ENCODE measurements at regions not wholly inside any gene's neighbourhood (a gene's known extent, or its start where the extent isn't known, plus 50 kb on each side); places are given as distances from the start of the nearest gene placed in this dataset.

GRCh38 chr6:74259981-74260380 is 564.0 kb downstream of the CD109 start:
- TF ChIP-seq CTCF (IDR thresholded peaks at IDR 0.05) (no peak), POLR2A (IDR thresholded peaks at IDR 0.05) (no peak)
